NT2/D1 (cell line): ENCODE measurements at regions not wholly inside any gene's neighbourhood (a gene's known extent, or its start where the extent isn't known, plus 50 kb on each side); places are given as distances from the start of the nearest gene placed in this dataset.
"Not testable (repeated sequence)": the region's sequence is repeated elsewhere in the genome, so short reads cannot be mapped to it uniquely, and the experiment has no call there.

Experiments used
- SUZ12 ChIP-seq: IDR thresholded peaks from 2 replicates; pipeline ENCODE4 v1.6.1; 2011; ENCODE audit not compliant: insufficient read length, insufficient read depth; ENCODE audit errors: extremely low read depth
- ZNF274 ChIP-seq: IDR thresholded peaks from 2 replicates; pipeline ENCODE4 v1.6.1; 2011; ENCODE audit warnings: mild to moderate bottlenecking, low read depth, low read length

- TF ChIP-seq ZNF274, SUZ12: not testable (repeated sequence)
Observed at GRCh38 chrX:116334797-116335196, 101.6 kb upstream of the SLC6A14 start.
